NCI-H2029 treated with DMSO at 0.1 percent for 48 hours (cell line): ENCODE measurements at regions not wholly inside any gene's neighbourhood (a gene's known extent, or its start where the extent isn't known, plus 50 kb on each side); places are given as distances from the start of the nearest gene placed in this dataset.
"Not testable (repeated sequence)": the region's sequence is repeated elsewhere in the genome, so short reads cannot be mapped to it uniquely, and the experiment has no call there.

ENCODE experiments used
- DNase-seq: peaks from one replicate; lab custom pipeline; 2025; lab: John Stamatoyannopoulos, UW

DNA sequence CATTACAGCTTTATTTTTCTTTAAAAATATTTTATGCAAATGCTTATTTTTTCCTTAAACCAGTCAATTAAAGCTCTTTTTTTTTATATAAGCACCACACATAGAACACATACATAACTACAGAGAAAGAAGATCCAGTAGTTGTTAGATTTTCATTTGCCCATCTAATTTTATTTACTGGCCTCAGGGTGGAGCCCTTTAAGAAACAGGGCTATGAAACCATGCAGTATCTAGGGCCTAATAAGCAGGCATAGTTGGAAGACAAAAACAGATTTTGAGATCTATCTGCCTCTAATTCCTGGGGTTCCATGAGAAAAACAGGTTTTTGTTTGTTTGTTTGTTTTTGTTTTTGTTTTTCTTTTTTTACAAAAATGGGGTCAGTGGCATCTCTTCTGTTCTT is 120.6 kb downstream of the BCHE start:
- DNase-seq, result no peak

DNA sequence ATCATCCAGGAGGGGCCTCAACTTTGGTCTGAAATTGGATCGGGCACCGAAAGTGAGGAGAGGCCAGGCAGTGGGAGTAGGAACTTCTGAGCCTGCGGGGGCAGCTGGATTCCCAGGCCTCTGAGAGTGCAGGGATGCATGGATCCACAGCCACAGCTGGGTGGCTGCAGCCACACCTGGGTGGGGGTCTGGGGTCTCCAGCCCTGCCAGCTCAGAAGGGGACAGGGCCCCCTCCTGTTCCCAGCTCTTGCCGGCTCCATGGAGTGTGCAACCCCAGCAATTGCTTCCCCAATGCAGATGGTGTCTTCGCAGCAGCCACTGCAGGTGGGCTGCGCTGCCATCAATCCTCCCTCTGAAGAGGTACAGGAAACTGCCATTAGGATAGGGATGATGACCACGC is 123.7 kb downstream of the BCHE start:
- no peak for DNase-seq

DNA sequence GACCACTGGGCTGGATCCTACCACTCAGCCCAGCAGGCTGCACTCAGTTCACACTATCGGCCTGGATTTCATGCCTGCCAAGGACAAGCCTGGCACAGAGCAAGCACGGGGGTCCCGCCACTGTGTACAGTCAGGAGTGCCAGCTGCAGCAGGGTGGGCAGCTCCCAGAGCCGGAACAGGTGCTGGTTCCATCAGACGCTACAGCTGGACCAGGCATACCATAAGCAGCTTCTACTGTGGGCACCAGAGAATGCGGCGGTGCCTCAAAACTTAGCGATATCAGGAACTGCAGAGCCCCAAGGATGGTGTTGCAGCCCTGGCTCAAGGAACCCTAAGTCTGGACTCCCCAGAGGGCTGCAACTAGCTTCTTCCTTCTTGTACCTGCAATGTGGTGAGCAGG is 124.8 kb downstream of the BCHE start:
- DNase-seq, result no peak

DNA sequence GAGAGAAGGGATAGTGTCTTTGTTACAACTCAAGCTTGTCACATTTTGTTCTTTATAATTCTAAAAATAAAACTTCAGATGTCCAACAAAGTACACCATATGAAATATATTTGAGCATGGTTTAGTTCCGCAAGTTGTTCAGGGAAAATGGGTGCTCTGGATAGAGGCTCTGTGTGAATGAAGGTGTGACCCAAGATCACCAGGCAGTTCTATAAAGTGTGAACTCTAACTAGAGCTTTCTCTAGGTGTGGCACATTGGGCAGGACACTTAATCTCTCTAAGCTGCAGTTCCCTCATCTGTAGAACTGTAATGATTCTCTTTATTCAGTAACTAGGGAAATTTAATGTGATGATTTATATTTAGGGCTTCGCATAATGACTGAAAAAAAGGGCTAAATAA is 139.3 kb downstream of the BCHE start:
- no peak for DNase-seq

DNA sequence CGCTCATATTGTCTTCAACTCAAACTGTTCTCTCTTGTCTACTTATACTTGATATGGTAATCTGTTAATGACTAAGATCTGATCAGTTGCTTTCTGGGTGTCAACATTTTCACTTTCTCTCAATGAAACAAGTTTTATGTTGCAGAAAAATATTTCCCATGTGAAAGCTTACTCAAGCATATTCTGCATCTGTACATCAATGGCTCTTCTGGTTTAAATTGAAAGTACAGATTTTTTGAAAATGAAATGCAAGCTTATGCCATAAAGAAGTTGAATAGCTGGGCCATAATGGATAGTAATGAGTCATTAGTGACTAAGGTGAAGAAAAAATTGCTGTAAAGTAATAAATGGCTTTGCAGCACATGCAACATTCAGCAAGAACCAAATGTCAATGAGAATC is 140.7 kb downstream of the BCHE start:
- no peak for DNase-seq

DNA sequence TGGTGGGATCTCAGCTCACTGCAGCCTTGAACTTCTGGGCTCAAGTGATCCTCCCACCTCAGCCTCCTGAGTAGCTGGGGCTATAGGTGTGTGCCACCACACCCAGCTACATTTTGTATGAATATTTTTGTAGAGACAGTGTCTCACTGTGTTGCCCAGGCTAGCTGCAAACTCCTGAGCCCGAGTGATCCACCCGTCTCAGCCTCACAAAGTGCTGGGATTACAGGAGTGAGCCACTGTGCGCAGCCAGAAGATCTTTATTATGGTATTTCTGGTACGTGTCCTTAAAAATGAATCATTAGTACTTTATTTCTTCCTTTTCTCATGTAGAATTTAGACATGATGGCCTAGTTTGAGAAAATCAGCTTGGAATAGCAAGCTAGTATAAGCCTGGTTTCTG is 153.3 kb downstream of the BCHE start:
- no peak for DNase-seq

DNA sequence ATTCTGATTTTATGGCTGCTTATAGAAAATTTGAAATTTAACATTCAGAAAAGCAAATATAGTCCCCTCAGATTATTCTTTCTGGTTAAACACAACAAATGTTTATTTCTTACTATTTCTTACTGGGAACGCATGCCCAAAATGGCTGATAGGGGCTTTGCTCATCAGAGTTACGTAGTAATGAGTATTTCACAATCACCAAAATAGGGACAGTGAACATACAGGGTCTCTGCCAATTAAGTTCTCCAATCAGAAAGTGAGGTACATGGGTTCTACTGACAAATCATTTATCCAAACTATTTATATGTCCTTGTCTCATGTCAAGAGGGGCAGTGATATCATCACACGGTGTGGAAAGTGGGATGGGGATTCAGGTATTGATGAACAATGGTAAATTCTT is 154.5 kb downstream of the BCHE start:
- DNase-seq, result no peak

DNA sequence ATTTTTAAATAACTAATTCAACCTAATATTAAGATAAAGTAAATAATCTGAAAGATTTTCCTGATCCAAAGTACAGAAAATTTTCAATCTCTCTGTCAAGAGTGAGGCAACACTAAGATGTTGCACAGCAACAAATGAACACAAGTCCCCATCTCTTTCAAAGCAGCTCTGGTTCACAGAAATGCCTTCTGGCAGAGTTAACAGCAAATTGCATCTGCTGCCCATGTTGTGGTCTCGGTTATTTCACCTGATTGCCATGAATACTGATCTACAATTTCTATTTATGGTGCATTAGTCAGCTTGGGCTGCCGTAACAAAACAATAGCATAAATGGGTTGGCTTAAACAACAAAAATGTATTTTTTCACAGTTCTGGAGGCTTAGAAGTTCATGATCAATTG is 167.3 kb downstream of the BCHE start:
- no peak for DNase-seq

DNA sequence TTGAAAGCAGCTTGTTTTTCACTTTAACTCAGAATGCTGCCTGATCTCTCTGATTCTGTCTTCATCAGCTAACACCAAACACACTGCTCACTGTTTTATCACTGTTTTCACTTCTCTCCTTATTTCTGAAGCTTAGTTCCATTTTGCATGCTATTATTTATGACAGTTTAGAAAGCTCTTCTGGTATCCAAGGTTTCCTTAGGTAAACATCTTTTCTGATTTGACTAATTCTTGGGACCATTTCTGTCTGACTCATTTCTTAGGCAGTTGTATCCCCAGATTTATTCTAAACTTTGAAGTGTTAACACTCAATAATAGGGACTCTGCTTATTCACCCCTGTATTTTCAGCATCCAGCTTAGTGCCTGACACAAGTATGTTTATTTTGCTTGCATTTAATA is 167.7 kb downstream of the BCHE start:
- no peak for DNase-seq

DNA sequence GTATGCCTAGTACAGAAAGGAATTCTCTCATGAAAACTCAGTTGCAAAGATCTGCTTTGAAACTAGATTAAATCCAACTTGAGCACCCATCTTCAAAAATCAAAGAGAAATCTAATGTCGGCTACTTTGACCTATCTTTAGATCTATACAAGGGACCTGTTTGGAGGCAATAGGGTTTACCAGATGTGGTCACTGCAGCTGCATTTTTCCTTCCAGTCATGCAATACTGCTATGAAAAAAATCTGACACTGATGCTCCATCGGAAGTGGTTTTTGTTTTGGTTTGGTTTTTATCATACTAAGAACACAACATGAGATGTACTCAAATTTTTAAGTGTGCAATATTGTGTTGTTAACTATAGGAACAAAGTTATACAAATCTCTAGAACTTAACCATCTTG is 169.5 kb downstream of the BCHE start:
- no peak for DNase-seq

DNA sequence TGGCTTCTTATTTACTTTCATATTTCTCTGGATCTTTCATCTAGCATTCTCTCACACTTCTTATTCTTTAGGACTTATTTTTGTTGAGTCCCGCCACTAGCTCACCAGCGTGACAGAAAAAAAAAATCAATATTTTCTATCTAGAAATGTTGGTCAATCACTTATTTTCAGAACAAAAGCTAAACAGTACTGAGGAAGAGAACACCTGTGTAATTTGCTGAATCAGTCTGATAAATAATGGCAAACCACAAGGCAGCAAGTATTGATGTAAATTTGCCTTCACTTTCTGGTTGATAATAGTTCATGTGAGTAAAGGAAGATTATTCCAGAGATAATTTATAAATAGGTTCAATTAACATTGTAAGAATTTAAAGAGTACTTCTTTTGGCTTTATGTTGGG is 179.2 kb downstream of the BCHE start:
- DNase-seq, result no peak

DNA sequence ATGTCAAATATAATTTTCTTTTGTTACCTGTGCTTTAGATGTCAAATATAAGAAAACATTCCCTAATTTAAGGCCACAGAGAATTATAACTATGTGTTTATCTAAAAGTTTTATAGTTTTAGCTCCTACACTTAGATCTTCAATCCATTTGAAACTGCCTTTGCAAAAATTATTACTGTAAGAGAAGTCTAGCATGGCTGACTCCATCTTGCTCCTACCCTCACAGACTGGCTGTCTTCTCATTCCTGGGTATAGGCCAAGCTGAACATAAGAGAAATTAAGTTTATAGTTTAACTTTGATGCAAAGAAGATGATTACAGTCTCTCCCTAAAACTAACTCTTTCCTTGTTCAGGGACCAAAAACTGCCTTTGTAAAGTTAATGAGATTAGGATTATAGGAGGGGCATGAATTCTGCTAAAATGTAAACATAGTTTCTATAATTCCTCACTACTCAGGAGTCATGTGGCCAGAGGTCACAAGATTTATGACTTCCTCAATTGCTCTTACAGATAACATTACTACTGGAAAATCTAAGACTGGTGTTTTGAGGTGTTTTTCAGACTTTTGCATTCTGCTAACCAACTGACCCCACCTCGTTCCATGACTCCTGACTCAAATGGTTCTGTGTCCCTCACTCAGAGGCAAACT is 184.0 kb downstream of the BCHE start:
- DNase-seq, result no peak

DNA sequence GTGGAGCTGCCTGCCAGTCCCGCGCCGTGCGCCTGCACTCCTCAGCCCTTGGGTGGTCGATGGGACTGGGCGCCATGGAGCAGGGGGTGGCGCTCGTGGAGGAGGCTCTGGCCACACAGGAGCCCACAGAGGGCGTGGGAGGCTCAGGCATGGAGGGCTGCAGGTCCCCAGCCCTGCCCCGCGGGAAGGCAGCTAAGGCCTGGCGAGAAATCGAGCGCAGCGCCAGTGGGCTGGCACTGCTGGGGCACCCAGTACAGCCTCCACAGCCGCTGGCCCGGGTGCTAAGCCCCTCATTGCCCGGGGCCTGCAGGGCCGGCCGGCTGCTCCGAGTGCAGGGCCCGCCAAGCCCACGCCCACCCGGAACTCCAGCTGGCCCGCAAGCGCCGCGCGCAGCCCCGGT is 187.9 kb downstream of the BCHE start:
- not testable (repeated sequence) for DNase-seq

DNA sequence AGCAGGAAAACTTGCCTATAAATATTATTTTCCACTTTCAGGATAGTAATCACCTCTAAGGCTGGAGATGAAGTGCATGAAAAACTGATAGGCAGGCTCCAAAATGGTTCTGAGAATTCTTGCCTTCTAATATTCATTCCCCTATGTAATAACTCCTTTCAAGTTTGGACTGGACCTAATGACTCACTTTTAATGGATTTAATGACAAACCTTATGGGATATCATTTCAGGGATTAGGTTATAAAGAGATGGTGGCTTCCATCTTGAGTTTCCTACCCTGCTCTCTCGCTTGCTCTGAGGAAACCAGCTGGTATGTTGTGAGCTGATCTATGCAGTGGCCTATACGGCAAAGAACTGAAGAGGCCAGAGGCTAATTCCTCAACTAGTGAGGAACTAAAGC is 192.0 kb downstream of the BCHE start:
- no peak for DNase-seq

DNA sequence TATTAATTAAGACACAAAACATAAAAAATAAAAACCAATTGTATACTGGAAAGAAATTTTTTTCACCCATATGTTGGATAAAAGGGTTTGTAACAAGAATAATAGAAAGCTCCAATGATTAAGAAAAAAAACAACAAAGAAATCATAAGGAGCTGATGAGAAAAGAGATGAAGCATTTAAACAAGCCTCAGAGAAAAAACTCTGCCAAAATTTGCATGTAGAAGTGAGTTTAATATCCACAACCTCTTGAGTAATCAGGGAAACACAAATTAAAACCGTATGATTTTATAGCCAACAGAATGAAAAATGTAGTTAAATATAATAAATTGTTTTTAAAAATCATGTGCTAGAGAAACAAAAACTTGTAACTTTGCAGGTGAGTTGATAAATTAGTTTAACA is 192.9 kb downstream of the BCHE start:
- DNase-seq, result no peak

DNA sequence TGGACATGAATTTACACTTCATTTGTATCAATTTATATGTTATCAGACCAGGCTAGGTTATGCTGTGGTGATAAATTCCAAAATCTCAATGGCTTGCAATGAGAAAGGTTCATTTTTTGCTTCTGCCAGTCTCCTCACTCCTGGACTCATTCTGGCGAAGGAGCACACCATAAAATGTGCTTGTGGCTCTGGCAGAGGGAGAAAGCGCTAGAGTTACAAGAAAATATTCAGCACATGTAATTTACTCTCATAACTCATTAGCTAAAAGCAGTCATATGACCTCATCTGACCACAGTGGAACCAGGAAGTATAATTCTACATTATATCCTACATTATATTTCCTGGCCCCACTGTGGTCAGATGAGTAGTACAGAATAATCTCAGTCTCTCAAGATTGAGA is 193.8 kb downstream of the BCHE start:
- peak; percentile 17 for DNase-seq

DNA sequence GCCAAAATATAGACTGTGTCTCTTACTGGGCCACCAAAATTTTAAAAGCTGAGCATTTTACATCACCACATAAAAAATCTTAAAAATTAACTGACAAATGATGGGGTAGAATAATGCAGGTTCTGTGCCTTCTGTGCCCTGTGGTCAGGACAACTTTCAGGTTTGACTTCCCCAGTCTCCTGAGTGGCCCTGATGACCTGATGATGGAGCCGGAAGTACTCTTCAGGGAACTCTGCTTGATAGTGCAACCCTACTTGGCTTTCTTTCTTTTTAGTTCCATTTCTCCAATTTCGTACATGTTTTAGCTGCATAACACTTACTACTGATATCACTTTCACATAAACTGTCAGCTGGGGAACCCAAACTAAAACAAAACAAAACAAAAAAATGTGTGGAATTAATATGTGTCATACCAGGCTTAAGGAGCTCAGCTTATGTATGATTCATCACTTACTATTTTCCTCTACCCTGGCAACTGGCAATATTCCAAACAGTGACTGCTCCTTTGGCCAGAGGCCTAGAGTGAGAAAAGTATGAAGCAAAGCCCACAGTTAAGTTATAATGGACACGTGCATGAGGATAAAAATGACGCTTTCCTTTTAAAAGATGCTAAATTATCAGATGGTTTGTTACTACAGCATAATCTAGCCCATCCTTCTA is 194.3 kb downstream of the BCHE start:
- peak; percentile 82 for DNase-seq

DNA sequence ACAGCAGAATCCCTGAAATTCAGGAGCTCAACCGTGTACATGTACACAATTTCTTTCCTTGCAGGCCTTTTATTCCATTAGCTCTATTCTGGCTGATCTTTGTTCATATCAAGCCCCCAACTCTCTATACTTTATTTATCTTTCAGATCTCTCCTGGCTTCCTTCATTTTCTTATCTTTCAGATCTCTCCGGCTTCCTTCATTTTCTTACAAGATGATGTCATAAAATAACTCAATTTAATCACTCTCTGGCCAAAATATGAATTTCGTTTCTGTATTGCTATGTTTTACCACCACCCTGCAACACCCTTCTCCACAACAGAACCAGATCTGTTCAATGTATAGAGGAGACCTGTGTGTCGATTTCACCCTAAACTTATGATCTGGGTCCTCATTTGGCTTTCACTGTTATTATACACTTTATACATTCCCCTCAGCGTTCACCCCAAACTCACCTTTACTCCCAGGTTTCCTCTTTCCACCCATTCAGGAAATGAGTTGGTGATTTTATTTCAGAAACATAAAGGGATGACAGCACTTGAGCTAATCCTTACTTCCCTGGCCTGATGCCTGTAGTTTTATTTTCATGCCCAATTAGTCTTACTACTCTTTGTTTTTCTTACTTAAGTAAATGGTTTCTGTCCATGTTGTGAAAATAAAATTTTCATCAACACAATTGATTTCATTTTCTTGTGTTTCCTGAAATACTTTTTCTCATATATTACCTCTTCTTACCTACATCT is 195.5 kb downstream of the BCHE start:
- peak; percentile 26 for DNase-seq

DNA sequence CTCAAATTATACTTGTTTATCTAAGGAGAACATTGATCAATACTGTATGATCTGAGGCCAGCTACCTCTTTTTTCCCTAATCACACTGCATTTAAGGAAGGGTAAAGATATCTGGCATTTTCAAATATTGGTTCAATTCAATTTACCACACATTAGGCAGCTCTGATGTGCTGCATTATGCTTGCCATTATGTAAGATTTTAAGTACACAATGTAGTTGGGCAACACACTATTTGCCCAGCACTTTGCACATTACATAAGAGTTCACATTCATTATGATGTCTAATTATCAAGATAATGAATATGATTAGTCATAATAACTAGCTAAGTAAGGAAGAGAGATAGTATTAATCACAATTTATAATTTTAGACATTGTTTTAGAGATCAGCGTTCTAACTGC is 196.3 kb downstream of the BCHE start:
- DNase-seq, result no peak

DNA sequence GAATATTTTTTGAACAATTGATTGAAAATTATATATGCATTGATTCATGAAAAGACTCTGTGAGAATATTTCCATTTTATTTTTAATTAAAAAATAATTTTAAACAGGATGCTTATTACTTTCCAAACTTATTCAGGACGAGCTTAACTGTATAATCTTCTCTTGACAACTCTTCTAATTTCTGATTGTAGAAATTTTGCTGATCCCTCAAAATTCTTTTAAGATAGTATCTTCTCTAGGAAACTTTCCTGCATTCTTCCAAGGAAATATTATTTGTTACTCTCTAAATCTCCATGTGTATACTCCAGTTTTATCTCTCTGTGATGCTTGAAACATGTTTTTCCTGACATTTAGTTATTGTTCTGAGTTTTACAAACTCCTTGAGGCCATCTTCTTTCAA is 197.2 kb downstream of the BCHE start:
- DNase-seq, result no peak

DNA sequence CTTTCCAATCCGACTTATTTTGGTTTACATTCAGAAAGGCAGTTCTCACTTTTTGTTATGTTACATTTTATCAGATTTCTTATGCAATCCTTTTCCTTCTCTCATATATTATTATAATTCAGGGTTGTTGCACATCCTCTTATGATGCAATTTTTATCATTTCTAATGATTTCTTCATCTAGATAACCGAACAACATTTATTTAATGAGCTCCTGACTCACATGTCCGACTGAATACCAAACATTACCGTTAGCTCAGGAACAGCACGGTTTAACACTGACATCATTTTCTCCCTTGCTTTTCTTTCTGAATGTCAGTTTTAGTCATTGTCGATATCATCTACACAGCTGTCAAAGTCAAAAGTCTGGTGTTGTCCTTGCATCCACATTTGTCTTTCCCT is 199.2 kb downstream of the BCHE start:
- no peak for DNase-seq

DNA sequence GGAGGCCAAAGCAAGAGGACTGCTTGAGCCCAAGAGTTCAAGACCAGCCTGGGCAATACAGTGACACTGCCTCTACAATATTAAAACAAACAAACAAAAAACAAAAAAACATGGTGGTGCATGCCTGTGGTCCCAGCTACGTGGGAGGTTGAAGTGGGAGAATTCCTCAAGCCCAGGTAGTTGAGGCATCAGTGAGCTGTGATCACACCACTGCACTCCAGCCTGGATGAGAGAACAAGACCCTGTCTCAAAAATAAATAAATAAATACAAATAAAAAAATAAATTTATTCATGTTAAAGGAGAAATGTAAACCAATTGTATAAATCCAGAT is 200.6 kb downstream of the BCHE start:
- DNase-seq, result no peak

DNA sequence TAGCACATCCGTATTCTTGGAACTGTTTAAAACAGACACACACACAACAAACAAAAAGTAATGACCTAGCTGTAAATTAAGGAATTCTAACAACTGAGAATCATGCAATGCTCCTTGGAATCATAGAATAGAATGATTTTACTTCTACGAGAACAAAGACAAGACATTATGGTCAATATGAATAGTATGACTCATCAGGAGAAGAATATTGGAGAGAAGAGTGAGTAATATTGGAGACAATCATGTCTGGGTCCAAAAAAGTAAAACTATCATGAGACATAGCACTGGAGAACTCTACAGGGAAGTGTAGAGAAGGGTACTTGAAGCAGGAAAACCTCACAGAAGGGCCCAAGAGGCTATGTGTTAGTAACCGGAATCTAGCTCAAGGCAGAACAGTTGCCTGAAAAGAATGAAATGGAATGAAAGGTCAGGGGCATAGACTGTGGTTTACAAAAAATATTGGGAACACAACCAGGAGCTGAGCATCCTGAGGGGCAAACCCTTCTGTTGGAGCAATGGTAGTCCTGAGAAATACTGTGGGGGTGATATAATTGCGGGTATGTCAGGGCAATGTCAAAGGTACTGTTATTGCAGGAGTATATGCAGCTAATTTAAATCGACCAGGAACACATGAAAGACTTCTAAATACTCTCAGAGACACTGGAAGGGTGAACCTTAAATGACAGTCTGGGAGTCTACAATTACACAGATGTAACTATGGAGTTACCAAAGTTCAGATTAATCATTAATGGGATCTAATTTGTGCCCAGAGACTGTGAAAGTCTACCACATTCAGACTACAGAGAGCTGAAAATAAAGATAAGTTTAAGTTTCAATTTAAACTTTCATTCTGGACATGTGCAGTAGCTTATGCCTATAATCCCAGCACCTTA is 201.2 kb downstream of the BCHE start:
- DNase-seq, result no peak
